T47D (cell line): ENCODE measurements at regions not wholly inside any gene's neighbourhood (a gene's known extent, or its start where the extent isn't known, plus 50 kb on each side); places are given as distances from the start of the nearest gene placed in this dataset.

Experiments
- DNase-seq, 2 experiments: peaks; one replicate each; pipeline versions ENCODE4 v3.0.0 to v3.0.0-alpha.2; 2011 to 2012; ENCODE audit warnings: low read depth in 1 of 2, low spot score in 1 of 2
- JUND ChIP-seq: IDR thresholded peaks from 2 replicates; pipeline ENCODE4 v1.6.1; 2012; ENCODE audit warnings: low read depth
- in situ Hi-C: cut with HindIII; loops from 2 replicates; pipeline ENCODE4 v1.10.0; 2016; ENCODE audit warnings: low sequenced_read_pairs, low pct_unique_long_range_greater_than_20kb

- peak in 1 of 2 experiments; percentile 4 for DNase-seq
- TF ChIP-seq JUND, result no peak
- in situ Hi-C loops, result no loop called here
Observed at GRCh38 chr3:135618123-135618522, 347.4 kb upstream of the PPP2R3A start.

- in situ Hi-C loops, result no loop called here
- no peak for TF ChIP-seq JUND
- DNase-seq, result no peak
Observed at GRCh38 chr3:135621184-135621920, 344.2 kb upstream of the PPP2R3A start.

GRCh38 chr3:135622215-135622614 is 343.3 kb upstream of the PPP2R3A start:
- in situ Hi-C loops, result no loop called here
- TF ChIP-seq JUND, result no peak
- DNase-seq, result no peak

GRCh38 chr3:135622656-135623055 is 342.9 kb upstream of the PPP2R3A start:
- DNase-seq, result no peak
- in situ Hi-C loops, result no loop called here
- TF ChIP-seq JUND, result no peak

GRCh38 chr3:135623558-135623957 is 342.0 kb upstream of the PPP2R3A start:
- TF ChIP-seq JUND, result no peak
- in situ Hi-C loops, result no loop called here
- DNase-seq, result no peak

GRCh38 chr3:135627057-135627456 is 338.5 kb upstream of the PPP2R3A start:
- no peak for DNase-seq
- in situ Hi-C loops, result no loop called here
- TF ChIP-seq JUND, result no peak

GRCh38 chr3:135629701-135630408 is 335.7 kb upstream of the PPP2R3A start:
- no peak for DNase-seq
- in situ Hi-C loops, result no loop called here
- TF ChIP-seq JUND, result no peak

- no peak for DNase-seq
- TF ChIP-seq JUND, result no peak
- in situ Hi-C loops, result no loop called here
Observed at GRCh38 chr3:135632556-135633065, 332.9 kb upstream of the PPP2R3A start.

GRCh38 chr3:135633078-135633477 is 332.4 kb upstream of the PPP2R3A start:
- in situ Hi-C loops, result no loop called here
- TF ChIP-seq JUND, result no peak
- no peak for DNase-seq

- in situ Hi-C loops, result no loop called here
- no peak for TF ChIP-seq JUND
- no peak for DNase-seq
Observed at GRCh38 chr3:135636596-135636995, 328.9 kb upstream of the PPP2R3A start.

GRCh38 chr3:135637013-135637412 is 328.5 kb upstream of the PPP2R3A start:
- DNase-seq, result no peak
- TF ChIP-seq JUND, result no peak
- in situ Hi-C loops, result no loop called here

GRCh38 chr3:135641761-135642160 is 323.8 kb upstream of the PPP2R3A start:
- no peak for TF ChIP-seq JUND
- in situ Hi-C loops, result no loop called here
- DNase-seq, result no peak

- DNase-seq, result no peak
- in situ Hi-C loops, result no loop called here
- TF ChIP-seq JUND, result no peak
Observed at GRCh38 chr3:135645541-135645940, 320.0 kb upstream of the PPP2R3A start.
